HCT116 (cell line): ENCODE measurements at regions not wholly inside any gene's neighbourhood (a gene's known extent, or its start where the extent isn't known, plus 50 kb on each side); places are given as distances from the start of the nearest gene placed in this dataset.

Experiments
- CTCF ChIP-seq, 3 experiments: fragments of 200-600 bp in 1 of 3; sonication (generic) in 1 of 3; IDR thresholded peaks in 2 of 3; conservative IDR thresholded peaks in 1 of 3; 2 replicates each; pipeline ENCODE4 v1.5.1; 2012 to 2017; ENCODE audit warnings: low read depth in 2 of 3, low read length in 2 of 3, antibody characterized with exemption in 1 of 3, borderline replicate concordance in 1 of 3, control low read depth in 1 of 3, mild to moderate bottlenecking in 1 of 3, mixed read lengths in 1 of 3, mixed run types in 1 of 3, moderate library complexity in 1 of 3; ENCODE audit not compliant: insufficient read depth in 1 of 3
- EZH2 ChIP-seq: fragments of 200-600 bp; sonication (generic); IDR thresholded peaks from 2 replicates; pipeline ENCODE4 v1.6.1; 2017; ENCODE audit warnings: antibody characterized with exemption, mixed run types
- EZH2phosphoT487 ChIP-seq: fragments of 200-600 bp; IDR thresholded peaks from 2 replicates; pipeline ENCODE4 v1.6.1; 2018; ENCODE audit warnings: antibody characterized with exemption, borderline replicate concordance
- JUND ChIP-seq: IDR thresholded peaks from 2 replicates; pipeline ENCODE4 v1.6.1; 2012
- POLR2A ChIP-seq: IDR thresholded peaks from 2 replicates; pipeline ENCODE4 v1.7.0; 2011; ENCODE audit warnings: borderline replicate concordance; ENCODE audit not compliant: insufficient read depth, insufficient read length; ENCODE audit errors: extremely low read depth
- POLR2AphosphoS5 ChIP-seq: IDR thresholded peaks from 2 replicates; pipeline ENCODE4 v1.6.1; 2011; ENCODE audit warnings: mild to moderate bottlenecking, low read depth, low read length, moderate library complexity
- RAD21 ChIP-seq: IDR thresholded peaks from 2 replicates; pipeline ENCODE4 v1.6.1; 2012; ENCODE audit warnings: low read depth, mild to moderate bottlenecking
- TCF7L2 ChIP-seq: IDR thresholded peaks from 2 replicates; pipeline ENCODE4 v1.7.0; 2011; ENCODE audit warnings: borderline replicate concordance, inconsistent platforms; ENCODE audit not compliant: insufficient read depth, insufficient read length; ENCODE audit errors: extremely low read depth
- ZBTB33 ChIP-seq: IDR thresholded peaks from 2 replicates; pipeline ENCODE4 v1.6.1; 2011; ENCODE audit warnings: mild to moderate bottlenecking, low read length, moderate library complexity; ENCODE audit not compliant: insufficient replicate concordance; ENCODE audit errors: extremely low read depth
- ZFX ChIP-seq: fragments of 450-650 bp; IDR thresholded peaks from 2 replicates; pipeline ENCODE4 v1.6.1; 2017
- TF ChIP-seq, protein P1 (sequence below): IDR thresholded peaks from 2 replicates; pipeline ENCODE4 v1.6.1; 2012
- TF ChIP-seq, protein P2 (sequence below): IDR thresholded peaks from 2 replicates; pipeline ENCODE4 v1.6.1; 2012; ENCODE audit warnings: low read depth
- TF ChIP-seq, protein P3 (sequence below): IDR thresholded peaks from 2 replicates; pipeline ENCODE4 v1.6.1; 2012

GRCh38 chr13:81610644-81611043 lies 1269.7 kb upstream of the SPRY2 start:
- TF ChIP-seq CTCF (IDR thresholded peaks at IDR 0.05 in 2 of 3, conservative IDR thresholded peaks at IDR 0.05 in 1 of 3; ENCODE audit: borderline replicate concordance in 1 of 3, insufficient read depth in 1 of 3, low read depth in 2 of 3, low read length in 2 of 3): 0 out of 6 replicates have a peak, but pooled peaks of 1 of the 3 experiments have one; percentile 8
- no peak for TF ChIP-seq ZBTB33
- no peak for TF ChIP-seq POLR2A
- TF ChIP-seq, protein P1, sequence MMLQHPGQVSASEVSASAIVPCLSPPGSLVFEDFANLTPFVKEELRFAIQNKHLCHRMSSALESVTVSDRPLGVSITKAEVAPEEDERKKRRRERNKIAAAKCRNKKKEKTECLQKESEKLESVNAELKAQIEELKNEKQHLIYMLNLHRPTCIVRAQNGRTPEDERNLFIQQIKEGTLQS: no peak
- no peak for TF ChIP-seq EZH2
- TF ChIP-seq, protein P2, sequence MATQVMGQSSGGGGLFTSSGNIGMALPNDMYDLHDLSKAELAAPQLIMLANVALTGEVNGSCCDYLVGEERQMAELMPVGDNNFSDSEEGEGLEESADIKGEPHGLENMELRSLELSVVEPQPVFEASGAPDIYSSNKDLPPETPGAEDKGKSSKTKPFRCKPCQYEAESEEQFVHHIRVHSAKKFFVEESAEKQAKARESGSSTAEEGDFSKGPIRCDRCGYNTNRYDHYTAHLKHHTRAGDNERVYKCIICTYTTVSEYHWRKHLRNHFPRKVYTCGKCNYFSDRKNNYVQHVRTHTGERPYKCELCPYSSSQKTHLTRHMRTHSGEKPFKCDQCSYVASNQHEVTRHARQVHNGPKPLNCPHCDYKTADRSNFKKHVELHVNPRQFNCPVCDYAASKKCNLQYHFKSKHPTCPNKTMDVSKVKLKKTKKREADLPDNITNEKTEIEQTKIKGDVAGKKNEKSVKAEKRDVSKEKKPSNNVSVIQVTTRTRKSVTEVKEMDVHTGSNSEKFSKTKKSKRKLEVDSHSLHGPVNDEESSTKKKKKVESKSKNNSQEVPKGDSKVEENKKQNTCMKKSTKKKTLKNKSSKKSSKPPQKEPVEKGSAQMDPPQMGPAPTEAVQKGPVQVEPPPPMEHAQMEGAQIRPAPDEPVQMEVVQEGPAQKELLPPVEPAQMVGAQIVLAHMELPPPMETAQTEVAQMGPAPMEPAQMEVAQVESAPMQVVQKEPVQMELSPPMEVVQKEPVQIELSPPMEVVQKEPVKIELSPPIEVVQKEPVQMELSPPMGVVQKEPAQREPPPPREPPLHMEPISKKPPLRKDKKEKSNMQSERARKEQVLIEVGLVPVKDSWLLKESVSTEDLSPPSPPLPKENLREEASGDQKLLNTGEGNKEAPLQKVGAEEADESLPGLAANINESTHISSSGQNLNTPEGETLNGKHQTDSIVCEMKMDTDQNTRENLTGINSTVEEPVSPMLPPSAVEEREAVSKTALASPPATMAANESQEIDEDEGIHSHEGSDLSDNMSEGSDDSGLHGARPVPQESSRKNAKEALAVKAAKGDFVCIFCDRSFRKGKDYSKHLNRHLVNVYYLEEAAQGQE: no peak
- no peak for TF ChIP-seq ZFX
- no peak for TF ChIP-seq POLR2AphosphoS5
- TF ChIP-seq TCF7L2: no peak
- no peak for TF ChIP-seq EZH2phosphoT487
- no peak for TF ChIP-seq JUND
- TF ChIP-seq RAD21: no peak
- TF ChIP-seq, protein P3, sequence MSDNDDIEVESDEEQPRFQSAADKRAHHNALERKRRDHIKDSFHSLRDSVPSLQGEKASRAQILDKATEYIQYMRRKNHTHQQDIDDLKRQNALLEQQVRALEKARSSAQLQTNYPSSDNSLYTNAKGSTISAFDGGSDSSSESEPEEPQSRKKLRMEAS: no peak
